Neural progenitor cell (in vitro differentiated cells): ENCODE measurements at regions not wholly inside any gene's neighbourhood (a gene's known extent, or its start where the extent isn't known, plus 50 kb on each side); places are given as distances from the start of the nearest gene placed in this dataset.

ENCODE experiments used
- CTCF ChIP-seq: fragments of 200-600 bp; sonication (generic); IDR thresholded peaks from 2 replicates; pipeline ENCODE4 v1.5.1; 2017; ENCODE audit warnings: antibody characterized with exemption, mild to moderate bottlenecking
- EZH2phosphoT487 ChIP-seq: fragments of 200-600 bp; sonication (generic); IDR thresholded peaks from 2 replicates; pipeline ENCODE4 v1.6.1; 2017; ENCODE audit warnings: antibody characterized with exemption

- TF ChIP-seq CTCF (no peak), EZH2phosphoT487 (no peak)
These were observed 152.8 kb upstream of the MKLN1 start for GRCh38 chr7:131174855-131175254.
